Left colon (tissue), 2 donors: ENCODE measurements at regions not wholly inside any gene's neighbourhood (a gene's known extent, or its start where the extent isn't known, plus 50 kb on each side); places are given as distances from the start of the nearest gene placed in this dataset.
"Not testable (repeated sequence)": the region's sequence is repeated elsewhere in the genome, so short reads cannot be mapped to it uniquely, and the experiment has no call there.

Experiments used
- ATAC-seq: fragments of 200-7000 bp; cut with Tn5 transposase; one replicate; pipeline ENCODE4 v1.9.1; 2020; ENCODE audit warnings: mild to moderate bottlenecking, moderate library complexity
- DNase-seq, 2 donors: peaks; one replicate each; pipeline ENCODE4 v3.0.0-alpha.2; 2020
- intact Hi-C, 2 donors: fragments of 100-400 bp; cut with DNase I in 1 of 2; cut with micrococcal nuclease in 1 of 2; formaldehyde crosslinking; loops; one replicate each; pipeline versions ENCODE4 v1.11.2 to v1.14.0; 2022; cut with DNase I, micrococcal nuclease
- donor health status: DM: no; HTN: no; CAD: no.
- donor health status: DM: yes; HTN: yes; CAD: no.

DNA sequence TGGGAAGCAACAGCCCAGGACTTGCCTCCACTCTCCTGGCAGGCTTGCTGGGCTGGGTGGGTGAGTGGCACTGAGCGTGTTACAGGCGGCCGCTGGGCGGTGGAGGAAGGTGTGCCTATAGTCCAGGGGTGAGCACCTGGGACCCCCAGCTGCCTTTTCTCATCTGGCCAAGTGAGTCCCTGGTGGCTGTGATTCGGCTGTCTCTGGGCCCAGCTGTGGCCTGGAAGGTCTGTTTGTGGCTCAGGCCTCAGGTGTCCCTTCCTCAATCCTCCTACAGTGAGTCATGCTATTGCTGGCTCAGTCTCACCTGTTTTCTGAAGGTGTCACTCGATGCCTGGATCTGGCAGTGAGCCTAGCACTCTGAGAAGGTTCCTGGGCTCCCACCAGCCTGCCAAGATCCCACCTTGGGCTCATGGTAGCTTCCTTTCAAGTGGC is 564.2 kb downstream of the PTPRU start:
- DNase-seq (no peak), ATAC-seq (no peak)
- intact Hi-C loops, result no loop called here

GRCh38 chr1:29800120-29800519 is 563.8 kb downstream of the PTPRU start:
- intact Hi-C loops, result no loop called here
- ATAC-seq (no peak), DNase-seq (no peak)

GRCh38 chr1:29798699-29799566 is 562.6 kb downstream of the PTPRU start:
- intact Hi-C loops, result no loop called here
- ATAC-seq, result no peak
- DNase-seq, result no peak

DNA sequence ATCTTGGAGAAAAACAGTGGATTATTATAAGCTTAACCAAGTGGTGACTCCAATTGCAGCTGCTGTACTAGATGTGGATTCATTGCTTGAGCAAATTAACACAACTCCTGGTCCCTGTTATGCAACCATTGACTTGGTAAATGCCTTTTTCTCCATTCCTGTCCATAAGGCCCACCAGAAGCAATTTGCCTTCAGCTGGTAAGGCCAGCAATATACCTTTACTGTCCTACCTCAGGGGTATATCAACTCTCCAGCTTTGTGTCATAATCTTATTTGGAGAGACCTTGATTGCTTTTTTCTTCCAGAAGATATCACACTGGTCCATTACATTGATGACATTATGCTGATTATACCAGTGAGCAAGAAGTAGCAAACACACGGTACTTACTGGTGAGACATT is 560.8 kb downstream of the PTPRU start:
- intact Hi-C loops, ATAC-seq, DNase-seq: not testable (repeated sequence)

GRCh38 chr1:29795965-29796364 is 559.6 kb downstream of the PTPRU start:
- intact Hi-C loops, ATAC-seq, DNase-seq: not testable (repeated sequence)

DNA sequence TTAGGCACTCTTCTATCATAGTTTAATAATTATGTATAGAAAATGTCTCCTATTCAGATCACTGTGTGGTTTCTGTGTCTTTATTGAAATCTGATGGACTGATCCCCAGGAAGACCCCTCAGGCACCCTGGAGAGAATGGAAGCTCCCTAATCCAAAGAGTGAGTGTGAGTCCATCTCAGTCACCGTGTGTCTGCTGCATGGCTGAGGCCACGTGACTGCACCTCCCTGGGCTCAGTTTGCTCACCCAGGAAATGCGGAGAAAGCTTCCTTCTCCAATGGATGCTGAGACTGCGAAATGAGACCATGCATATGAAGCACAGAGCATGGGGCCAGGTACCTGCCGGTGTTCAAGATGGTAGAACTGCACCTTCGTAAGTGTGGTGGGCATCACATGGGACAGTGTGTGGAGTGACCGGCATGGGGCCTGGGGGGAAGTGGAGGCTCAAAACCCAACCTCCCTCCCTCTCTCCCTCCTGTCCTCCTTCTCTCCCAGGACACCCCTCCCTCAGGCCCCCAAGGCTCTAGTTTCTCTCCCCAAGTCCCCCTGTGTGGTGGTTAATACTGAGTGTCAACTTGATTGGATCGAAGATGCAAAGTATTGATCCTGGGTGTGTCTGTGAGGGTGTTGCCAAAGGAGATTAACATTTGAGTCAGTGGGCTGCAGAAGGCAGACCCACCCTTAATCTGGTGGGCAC is 557.5 kb downstream of the PTPRU start:
- intact Hi-C loops, result loop anchor here in 1 of 2 donors (5.0 kb wide), 1 partner anchor 318 kb away; no protein-coding TSS in a partner anchor
- ATAC-seq (no peak), DNase-seq (no peak)

GRCh38 chr1:29793101-29793546 is 556.8 kb downstream of the PTPRU start:
- DNase-seq, result peak; percentile 58 to 85
- ATAC-seq, result peak; percentile 82
- intact Hi-C loops, result loop anchor here in 1 of 2 donors (5.0 kb wide), 1 partner anchor 319 kb away; no protein-coding TSS in a partner anchor

DNA sequence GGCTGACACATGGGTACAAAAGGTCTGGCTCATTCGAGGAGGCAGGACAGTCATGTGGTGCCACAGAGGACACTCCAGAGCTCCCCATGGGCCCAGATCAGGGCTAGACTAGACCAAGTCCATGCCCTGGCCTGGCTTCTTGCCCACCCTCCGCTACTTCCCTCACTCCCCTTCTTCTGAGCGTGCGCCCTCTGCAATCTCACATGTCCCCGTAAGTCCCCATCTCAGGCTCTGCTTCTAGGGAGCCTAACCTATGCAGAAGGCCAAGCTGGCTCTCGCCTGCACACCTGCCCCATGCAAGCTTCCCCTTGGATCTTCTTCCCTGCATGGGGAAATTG is 553.6 kb downstream of the PTPRU start:
- intact Hi-C loops, result loop anchor here in 1 of 2 donors (5.0 kb wide), 1 partner anchor 322 kb away; no protein-coding TSS in a partner anchor
- no peak for ATAC-seq
- DNase-seq, result no peak

DNA sequence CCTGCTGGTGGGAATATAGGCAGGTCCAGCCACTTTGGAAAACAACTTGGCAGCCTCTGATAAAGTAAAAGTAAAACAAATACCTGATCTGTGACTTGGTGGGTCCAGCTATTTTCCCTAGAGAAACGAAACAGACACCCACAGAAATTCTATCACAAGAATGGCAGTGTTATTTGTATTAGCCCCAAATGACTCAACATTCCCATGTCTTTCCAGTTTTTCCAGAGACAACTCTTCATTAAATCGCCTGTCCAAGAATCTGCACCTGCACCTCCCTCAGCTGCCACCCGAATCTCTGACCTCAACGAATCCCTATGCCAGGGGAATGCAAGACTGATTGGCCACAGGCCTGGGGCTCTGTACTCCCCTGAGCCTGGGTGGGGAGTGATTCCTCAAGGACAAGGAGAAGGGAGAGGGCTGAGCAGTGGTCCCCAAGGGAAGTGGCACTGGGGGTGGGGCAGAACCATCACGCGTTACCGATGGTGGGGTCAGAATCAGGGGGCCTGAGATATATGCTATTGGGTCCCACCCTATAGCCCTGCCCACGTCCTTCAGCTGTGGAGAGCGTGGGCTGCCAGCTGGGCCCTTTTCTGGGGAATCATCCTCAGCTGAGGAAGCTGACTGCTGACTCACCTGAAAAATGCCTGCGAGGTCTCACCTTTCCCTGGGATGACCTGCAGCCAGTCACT is 553.0 kb downstream of the PTPRU start:
- intact Hi-C loops, result no loop called here
- DNase-seq (no peak), ATAC-seq (no peak)

DNA sequence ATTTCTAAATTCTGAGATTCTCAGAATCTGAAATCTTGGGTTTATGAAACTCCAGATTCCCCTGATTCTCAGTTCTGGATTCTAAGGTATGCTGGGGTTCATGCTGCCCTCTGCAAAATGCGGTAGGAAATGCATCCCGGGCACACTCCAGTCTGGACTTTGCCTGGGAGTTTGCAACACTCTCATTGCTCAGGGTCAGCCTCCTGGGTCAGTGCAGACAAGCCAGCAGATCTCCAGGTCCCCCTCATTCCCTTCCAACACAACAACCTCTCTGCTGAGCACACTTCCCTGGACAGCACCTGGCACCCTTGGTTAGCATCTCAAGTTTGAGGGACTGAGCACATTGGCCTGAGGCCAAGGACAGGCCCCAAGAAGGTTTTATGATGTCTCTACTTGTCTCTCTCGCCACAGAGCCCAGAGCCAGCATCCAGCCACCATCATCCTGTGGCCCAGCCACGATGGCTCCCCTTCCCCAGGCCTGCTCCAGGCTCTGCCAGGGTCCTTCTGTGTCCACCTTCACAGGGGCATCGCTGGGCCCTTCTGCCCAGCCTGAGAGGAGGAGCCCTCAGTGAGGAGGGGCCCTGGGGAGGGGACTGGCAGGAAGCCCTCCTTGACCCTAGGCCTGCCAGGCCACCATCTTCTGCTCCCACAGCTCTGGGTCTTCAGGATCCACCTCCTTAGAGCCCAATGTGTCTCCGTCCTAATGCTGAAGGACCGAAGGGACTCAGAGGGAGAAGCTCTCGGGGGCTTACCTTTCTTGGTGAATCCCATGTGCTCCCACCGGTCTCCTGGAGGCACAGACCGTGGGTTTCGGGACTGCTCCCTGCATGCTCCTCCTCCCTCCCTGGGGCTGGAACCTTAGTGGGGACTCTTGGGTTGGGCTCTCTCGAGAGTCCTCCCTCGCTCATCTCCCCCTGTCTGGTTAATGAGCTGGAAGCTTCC is 550.7 kb downstream of the PTPRU start:
- intact Hi-C loops, result no loop called here
- ATAC-seq (no peak), DNase-seq (no peak)

GRCh38 chr1:29786195-29786594 is 549.9 kb downstream of the PTPRU start:
- DNase-seq (no peak), ATAC-seq (no peak)
- intact Hi-C loops, result no loop called here

- no peak for DNase-seq
- intact Hi-C loops, result no loop called here
Observed at GRCh38 chr1:29785554-29785953, 549.2 kb downstream of the PTPRU start.

GRCh38 chr1:29785137-29785527 is 548.8 kb downstream of the PTPRU start:
- ATAC-seq (no peak), DNase-seq (no peak)
- intact Hi-C loops, result no loop called here

More at GRCh38 chr1:29785554-29785953, 549.2 kb downstream of the PTPRU start:
- no peak for ATAC-seq

GRCh38 chr1:29784276-29785136 is 548.2 kb downstream of the PTPRU start:
- ATAC-seq (no peak), DNase-seq (no peak)
- intact Hi-C loops, result no loop called here

GRCh38 chr1:29783508-29784275 is 547.4 kb downstream of the PTPRU start:
- no peak for ATAC-seq
- intact Hi-C loops, result no loop called here

GRCh38 chr1:29782846-29783507 is 546.7 kb downstream of the PTPRU start:
- ATAC-seq, result no peak
- intact Hi-C loops, result no loop called here
- no peak for DNase-seq

More at GRCh38 chr1:29783508-29784275, 547.4 kb downstream of the PTPRU start:
- no peak for DNase-seq
